ENCODE measurements at regions not wholly inside any gene's neighbourhood (a gene's known extent, or its start where the extent isn't known, plus 50 kb on each side); places are given as distances from the start of the nearest gene placed in this dataset.
"Not testable (repeated sequence)": the region's sequence is repeated elsewhere in the genome, so short reads cannot be mapped to it uniquely, and the experiment has no call there.

- DNase-seq (ENCODE audit: low spot score): no peak
Measured at GRCh38 chrX:122566401-122566800, 617.7 kb upstream of the GRIA3 start.

GRCh38 chrX:122567911-122568310, 616.2 kb upstream of the GRIA3 start:
- DNase-seq (ENCODE audit: low spot score): no peak

GRCh38 chrX:122572461-122572860, 611.6 kb upstream of the GRIA3 start:
- no peak for DNase-seq (ENCODE audit: low spot score)

DNA sequence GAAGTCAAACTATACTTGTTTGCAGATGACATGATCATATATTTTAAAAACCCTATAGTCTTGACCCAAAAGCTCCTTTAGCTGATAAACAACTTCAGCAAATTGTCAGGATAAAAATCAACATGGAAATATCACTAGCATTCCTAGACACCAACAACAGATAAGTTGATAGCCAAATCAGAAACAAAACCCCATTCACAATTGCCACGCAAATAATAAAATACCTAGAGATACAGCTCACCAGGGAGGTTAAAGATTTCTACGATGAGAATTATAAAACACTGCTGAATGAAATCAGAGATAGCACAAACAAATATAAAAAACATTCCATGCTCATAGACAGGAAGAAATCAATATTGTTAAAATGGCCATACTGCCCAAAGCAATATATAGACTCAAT, 605.0 kb upstream of the GRIA3 start:
- no peak for DNase-seq (ENCODE audit: low spot score)

GRCh38 chrX:122579526-122579925, 604.6 kb upstream of the GRIA3 start:
- DNase-seq (ENCODE audit: low spot score): no peak

GRCh38 chrX:122582280-122582974, 601.7 kb upstream of the GRIA3 start:
- no peak for DNase-seq (ENCODE audit: low spot score)

DNA sequence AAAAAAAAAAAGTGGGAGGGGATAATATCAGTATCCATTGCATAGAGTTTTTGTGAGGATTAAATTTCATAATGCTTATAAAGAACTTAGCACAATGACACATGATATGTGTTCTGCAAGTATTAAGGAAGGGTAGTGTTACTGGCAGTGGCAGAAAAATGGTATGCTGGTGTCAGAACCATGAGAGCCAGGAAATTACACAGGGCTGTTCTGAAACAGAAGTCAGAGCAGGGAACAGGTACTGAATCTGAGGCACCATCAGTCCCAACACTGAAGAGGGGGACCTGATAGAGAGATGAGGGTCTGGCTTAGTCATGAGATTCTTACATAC, 601.1 kb upstream of the GRIA3 start:
- DNase-seq (ENCODE audit: low spot score): no peak

DNA sequence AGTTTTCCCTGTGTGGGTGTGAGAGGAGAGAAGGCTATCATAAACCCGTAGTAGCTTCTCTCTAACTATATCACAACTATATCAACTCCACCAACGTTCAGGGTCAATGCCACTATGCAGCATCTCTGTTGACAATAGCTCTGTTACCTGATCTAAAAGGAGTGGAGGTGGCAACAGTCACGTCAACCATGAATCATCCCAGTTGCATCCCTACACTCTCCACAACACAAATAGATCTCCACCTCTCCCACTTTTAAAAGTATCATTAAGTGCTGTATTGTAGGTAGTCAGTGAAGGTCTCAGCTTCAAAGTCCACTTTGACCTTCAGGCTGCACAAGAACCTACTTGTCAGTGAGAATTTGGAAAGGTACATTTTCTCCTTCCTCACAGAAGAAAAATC, 600.5 kb upstream of the GRIA3 start:
- DNase-seq (ENCODE audit: low spot score): no peak

DNA sequence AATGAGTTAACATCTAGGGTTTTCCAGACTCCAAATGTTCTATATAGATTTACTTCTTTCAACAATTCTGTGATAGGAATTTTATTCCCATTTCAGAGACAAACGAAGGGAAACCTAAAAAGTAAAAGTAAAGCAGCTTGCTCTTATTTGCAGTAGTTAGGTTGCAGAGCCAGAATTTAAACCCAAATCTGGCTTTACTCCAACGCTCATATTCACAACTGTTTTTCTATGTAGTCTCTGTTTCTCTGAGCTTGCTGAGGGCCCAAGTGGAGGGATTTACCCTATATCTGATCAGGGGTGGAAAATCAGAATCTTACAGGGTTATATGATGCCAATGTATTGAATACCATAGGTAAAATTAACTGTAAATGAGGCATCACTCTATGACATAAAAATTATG, 599.1 kb upstream of the GRIA3 start:
- DNase-seq (ENCODE audit: low spot score): no peak

DNA sequence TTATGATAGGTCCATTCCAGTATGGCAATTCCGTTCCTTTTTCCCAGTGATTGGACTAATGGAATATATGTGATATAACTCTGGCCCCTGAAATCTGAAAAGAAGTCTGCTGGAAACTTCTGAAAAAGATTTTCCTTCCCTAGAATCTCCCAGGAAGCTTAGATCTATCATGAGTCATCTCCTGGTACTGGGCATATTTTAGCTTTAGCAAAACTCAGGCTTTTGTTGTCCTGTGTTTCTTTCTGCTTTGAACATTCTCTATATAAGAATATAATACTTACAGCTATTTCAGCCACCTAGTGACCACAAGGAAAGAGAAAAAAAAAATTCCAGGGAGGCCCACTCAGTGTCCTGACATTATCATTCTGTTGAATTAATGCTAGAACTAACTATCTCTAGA, 597.2 kb upstream of the GRIA3 start:
- DNase-seq (ENCODE audit: low spot score): no peak

DNA sequence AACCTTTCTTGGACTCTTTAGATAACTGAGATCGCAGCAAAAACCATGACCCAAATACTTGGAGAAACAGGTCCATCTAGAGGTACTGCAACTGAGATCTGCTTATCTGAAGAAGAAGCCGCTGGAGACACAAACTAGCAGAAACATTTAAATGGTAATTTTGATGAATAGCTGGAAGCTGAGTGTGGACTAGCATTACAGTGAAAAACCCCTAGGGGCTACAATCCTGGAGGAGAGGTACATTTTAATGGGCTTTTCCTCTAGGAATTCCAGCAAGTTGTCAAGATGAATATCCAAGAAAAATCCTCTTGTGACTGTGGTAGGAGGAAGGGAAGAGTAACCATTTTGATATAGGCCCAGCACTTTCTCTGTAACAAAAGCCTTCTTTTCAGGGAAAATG, 592.5 kb upstream of the GRIA3 start:
- DNase-seq (ENCODE audit: low spot score): no peak

GRCh38 chrX:122596998-122597397, 587.1 kb upstream of the GRIA3 start:
- no peak for DNase-seq (ENCODE audit: low spot score)

GRCh38 chrX:122622795-122623194, 561.3 kb upstream of the GRIA3 start:
- DNase-seq (ENCODE audit: low spot score): no peak

GRCh38 chrX:122625239-122625638, 558.8 kb upstream of the GRIA3 start:
- DNase-seq (ENCODE audit: low spot score): no peak

GRCh38 chrX:122625821-122626220, 558.3 kb upstream of the GRIA3 start:
- no peak for DNase-seq (ENCODE audit: low spot score)

DNA sequence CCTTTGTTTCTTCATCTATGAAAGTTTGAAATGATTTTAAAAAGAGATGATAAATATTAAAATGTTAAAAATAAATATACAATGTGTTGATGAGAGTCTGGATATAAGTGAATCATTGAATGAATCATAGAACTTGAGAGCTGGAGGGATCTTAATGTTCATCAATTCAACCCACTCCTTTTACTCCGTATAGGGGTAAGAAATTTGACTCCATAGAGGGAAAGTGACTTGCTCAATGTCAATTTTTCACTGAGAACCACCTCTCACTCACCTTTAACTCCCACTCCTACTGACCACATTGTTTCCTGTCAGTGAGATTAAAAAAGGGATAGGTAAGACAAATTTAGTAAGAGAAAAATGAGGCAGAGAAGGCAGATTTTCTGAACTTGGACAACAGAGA, 557.2 kb upstream of the GRIA3 start:
- no peak for DNase-seq (ENCODE audit: low spot score)

DNA sequence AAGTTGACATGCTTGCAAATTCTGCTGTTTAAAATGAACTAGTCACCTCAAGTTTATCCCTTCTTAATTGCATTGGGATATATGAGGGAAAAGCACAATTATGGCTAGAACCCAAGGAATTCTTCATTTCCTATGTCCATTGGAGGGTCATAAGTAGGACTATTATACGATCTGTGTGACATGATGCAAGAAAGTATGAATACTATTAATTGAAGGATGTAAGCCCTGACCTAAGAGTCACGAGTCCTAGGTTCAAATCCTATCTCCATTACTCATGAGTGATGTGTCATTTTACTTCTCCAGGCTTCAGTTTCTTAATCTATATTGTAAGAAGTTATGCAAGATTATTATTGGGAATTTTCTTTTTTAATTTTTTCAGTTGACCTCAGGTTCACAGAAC, 542.9 kb upstream of the GRIA3 start:
- no peak for DNase-seq (ENCODE audit: low spot score)

DNA sequence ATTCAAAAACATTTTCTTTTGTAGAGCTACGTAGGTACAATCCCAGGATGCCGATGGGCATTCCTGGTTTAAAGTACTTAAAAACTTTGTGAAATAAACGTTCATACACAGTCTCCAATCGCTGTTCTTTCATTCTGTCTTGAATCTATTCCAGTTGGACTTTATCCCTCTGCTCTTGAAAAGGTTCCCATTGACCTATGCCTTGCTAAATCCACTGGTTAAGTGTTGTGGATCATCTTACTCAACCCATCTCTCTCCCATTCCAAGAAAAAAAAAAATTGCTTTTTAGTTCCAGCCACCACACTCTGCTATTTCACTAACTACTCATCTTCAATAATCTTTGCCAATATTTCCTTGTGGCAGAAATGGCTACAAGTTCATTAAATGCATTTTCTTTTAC, 542.3 kb upstream of the GRIA3 start:
- no peak for DNase-seq (ENCODE audit: low spot score)

DNA sequence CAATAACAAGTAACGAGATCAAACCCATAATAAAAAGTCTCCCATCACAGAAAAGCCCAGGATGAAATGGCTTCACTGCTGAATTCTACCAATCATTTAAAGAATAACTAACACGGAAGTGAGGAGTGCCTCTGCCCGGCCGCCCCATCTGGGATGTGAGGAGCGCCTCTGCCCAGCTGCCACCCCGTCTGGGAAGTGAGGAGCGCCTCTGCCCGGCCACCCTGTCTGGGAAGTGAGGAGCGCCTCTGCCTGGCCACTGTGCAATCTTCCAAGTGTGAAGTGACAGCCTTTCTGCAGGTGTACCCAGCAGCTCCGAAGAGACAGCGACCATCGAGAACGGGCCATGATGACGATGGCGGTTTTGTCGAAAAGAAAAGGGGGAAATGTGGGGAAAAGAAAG, 528.8 kb upstream of the GRIA3 start:
- not testable (repeated sequence) for DNase-seq (ENCODE audit: low spot score)

DNA sequence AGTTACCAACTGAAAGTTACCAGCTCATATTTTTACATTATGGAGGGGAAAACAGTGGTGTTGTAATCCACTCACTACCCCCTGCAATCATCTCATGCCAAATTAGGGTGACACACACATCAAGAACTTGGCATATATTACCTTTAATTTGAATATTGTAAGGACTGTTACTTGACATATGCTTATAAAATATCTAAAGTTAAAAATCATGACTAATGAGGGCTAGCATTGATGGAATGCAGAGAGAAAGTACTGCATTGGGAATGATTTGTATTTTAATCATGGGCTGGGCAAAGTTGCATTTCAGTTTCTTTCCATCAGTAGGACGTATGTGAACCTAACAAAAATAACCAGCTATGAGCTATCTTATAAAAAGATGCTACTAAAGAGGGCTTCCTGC, 517.5 kb upstream of the GRIA3 start:
- DNase-seq (ENCODE audit: low spot score): no peak

DNA sequence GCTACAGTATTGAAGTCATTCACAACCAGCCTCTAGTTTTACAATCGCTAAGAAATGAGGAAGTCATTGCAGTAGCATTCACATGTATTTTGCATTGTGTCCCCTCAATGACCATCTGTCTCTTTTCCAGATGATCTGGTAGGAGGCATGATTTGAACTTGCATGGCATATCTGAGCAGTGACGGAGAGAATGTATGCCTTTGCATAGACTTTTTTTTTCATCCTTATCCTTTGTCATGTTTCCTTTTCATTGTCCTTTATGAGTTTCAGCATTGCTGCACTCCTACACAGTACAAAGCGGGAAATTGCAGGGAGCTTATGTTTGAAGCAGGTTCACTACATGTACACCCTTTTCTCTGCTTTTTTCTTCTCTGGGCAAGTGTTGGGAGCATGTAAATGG, 516.4 kb upstream of the GRIA3 start:
- DNase-seq (ENCODE audit: low spot score): no peak

DNA sequence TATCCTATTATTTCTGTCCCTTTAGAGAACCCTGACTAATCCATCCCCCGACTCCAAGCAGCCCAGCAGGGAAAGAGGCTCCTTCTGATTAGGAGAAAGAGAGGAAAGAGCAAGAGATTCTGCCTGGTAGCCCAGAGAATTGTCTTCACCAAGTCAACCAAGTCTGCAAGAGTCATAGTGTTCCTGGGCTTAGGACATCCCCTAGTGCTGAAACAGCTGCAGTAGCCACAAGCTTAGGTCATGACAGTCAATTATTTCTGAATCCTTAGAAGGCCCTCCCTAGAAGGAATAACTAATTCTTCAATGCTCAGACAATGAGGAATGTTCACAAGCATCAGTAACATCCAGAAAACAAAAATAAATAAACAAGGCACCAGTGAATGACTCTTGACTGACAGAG, 480.3 kb upstream of the GRIA3 start:
- no peak for DNase-seq (ENCODE audit: low spot score)

DNA sequence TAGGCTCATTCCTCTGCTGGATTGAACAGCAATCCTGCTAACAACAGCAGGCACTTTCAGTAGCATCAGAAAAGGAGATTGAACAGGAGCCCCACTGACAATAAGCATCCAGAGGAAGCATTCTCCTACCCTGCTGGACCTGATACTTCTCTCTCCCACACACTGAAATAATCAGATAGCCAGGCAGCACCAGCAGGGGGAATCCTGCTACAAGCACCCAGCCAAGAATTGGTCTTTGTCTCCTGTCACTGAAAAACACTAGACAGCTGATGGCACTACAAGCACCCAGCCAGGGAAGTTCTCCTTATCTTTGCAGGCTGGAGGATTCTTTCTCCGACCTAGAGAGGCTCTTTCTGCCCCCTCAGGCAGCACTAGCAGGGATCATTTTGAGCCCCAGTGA, 444.3 kb upstream of the GRIA3 start:
- DNase-seq (ENCODE audit: low spot score): no peak

DNA sequence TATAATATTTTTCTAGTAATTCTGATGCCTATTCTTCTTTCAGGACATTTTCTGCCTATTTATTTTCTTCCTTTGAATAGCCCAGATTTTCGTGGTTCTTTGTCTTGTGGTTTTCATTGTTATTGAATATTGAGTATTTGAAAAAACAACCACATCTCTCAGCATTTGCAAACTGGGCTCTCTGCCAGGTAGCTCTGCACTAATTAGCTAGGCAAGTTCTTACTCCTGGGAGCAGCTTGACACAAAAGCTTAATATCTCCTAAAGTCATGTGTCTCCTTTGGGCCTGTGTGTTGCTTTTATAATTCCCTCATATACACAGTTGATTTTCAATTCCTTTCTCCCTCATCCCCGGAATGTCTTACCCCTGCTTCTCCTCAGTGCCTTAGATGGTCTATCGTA, 413.5 kb upstream of the GRIA3 start:
- DNase-seq (ENCODE audit: low spot score): no peak

DNA sequence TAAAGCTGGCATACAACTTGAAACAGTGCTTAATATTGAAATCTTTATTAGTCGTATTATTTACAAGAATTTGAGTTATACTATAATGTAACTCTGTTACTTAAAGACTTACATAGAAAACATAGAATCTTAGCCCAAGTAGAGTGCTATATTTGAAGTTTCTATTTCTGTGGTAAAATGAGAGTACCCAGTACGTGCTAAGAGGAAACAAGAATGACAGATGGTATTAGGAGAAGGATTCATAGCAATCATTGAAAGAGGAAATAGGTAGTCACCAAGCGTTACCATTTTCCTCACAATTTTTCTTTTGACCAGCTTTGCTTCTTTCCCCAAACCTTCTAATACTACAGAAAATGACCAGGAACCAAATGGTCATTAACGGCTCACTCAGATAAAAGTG, 412.1 kb upstream of the GRIA3 start:
- no peak for DNase-seq (ENCODE audit: low spot score)
